HFFc6 (cell line): ENCODE measurements at regions not wholly inside any gene's neighbourhood (a gene's known extent, or its start where the extent isn't known, plus 50 kb on each side); places are given as distances from the start of the nearest gene placed in this dataset.

Experiments used
- DNase-seq: peaks from one replicate; pipeline ENCODE4 v3.0.0-alpha.2; 2018
- H3K27ac Mint-ChIP-seq: 2 replicates; pipeline ENCODE4 v1.8.0; 2020; ENCODE audit warnings: mild to moderate bottlenecking, mixed read lengths
- H3K27me3 Mint-ChIP-seq: 2 replicates; pipeline ENCODE4 v1.8.0; 2021; ENCODE audit warnings: mild to moderate bottlenecking, moderate library complexity, mixed read lengths; ENCODE audit not compliant: insufficient read depth
- H3K36me3 Mint-ChIP-seq: 2 replicates; pipeline ENCODE4 v1.8.0; 2021; ENCODE audit warnings: low read depth, mixed read lengths
- H3K4me1 Mint-ChIP-seq: 2 replicates; pipeline ENCODE4 v1.8.0; 2020; ENCODE audit warnings: low read depth, mixed read lengths
- H3K4me3 Mint-ChIP-seq: 2 replicates; pipeline ENCODE4 v1.8.0; 2020; ENCODE audit warnings: mild to moderate bottlenecking, moderate library complexity, mixed read lengths
- H3K9me3 Mint-ChIP-seq: 2 replicates; pipeline ENCODE4 v1.8.0; 2020; ENCODE audit warnings: mild to moderate bottlenecking, mixed read lengths
- TF ChIP-seq, protein P1 (sequence below): fragments of 200-600 bp; sonication (generic); IDR thresholded peaks from 2 replicates; pipeline ENCODE4 v1.5.0; 2021; ENCODE audit warnings: antibody characterized with exemption, mild to moderate bottlenecking

DNA sequence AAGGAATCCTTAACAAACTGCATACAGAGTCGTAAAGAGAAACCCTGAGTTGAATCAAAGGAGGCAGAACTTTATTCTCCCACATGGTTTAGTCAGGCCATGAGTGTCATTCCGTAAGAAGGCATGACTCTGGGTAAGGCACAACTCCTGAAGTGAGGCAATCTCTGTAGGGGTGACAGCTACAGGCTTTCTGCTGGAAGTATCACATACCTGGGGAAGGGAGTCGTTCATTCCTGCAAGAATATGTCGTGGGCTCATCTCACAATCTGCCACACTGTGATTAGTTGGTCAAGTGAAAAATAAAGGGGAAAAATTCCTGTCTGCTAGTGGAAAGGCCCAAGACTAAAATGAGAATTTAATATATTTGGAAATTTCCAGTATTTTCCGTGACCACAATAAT is 392.6 kb downstream of the POM121L12 start:
- TF ChIP-seq, protein P1, sequence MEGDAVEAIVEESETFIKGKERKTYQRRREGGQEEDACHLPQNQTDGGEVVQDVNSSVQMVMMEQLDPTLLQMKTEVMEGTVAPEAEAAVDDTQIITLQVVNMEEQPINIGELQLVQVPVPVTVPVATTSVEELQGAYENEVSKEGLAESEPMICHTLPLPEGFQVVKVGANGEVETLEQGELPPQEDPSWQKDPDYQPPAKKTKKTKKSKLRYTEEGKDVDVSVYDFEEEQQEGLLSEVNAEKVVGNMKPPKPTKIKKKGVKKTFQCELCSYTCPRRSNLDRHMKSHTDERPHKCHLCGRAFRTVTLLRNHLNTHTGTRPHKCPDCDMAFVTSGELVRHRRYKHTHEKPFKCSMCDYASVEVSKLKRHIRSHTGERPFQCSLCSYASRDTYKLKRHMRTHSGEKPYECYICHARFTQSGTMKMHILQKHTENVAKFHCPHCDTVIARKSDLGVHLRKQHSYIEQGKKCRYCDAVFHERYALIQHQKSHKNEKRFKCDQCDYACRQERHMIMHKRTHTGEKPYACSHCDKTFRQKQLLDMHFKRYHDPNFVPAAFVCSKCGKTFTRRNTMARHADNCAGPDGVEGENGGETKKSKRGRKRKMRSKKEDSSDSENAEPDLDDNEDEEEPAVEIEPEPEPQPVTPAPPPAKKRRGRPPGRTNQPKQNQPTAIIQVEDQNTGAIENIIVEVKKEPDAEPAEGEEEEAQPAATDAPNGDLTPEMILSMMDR: no peak
- H3K27me3 Mint-ChIP-seq: no peaks in the 10 kb centered on the region; the same call in 1 of the 2 replicates
- H3K27ac Mint-ChIP-seq: no peak overlapping the region
- no peak overlapping the region for H3K4me3 Mint-ChIP-seq
- H3K9me3 Mint-ChIP-seq: peaks cover 21% of the 10 kb centered on the region
- no peaks in the 10 kb centered on the region for H3K4me1 Mint-ChIP-seq
- H3K36me3 Mint-ChIP-seq: no peaks in the 10 kb centered on the region
- no peak for DNase-seq

DNA sequence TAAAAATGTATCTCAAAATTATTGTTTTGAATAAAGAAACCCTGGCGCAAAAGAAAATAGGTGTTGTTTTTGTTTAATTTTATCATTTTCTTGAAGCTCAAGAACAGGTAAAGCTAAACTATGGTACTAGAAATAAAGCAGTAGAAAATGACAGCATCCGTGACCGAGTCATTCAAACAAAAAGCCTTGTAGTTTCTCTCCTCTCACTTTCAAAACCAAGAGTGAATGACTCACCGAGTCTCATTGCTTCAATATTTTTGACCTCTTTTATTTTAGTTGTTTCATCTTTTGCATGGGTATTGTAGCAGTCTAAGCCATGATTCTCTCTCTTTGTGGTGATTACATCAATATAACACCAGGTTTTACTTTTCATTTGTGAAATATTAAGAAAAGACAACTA is 396.5 kb downstream of the POM121L12 start:
- H3K27me3 Mint-ChIP-seq: no peaks in the 10 kb centered on the region
- TF ChIP-seq, protein P1: no peak
- H3K36me3 Mint-ChIP-seq: no peaks in the 10 kb centered on the region
- peaks cover 11% of the 10 kb centered on the region for H3K9me3 Mint-ChIP-seq
- no peak for DNase-seq
- H3K4me1 Mint-ChIP-seq: no peaks in the 10 kb centered on the region
- H3K27ac Mint-ChIP-seq: no peak overlapping the region
- H3K4me3 Mint-ChIP-seq: no peak overlapping the region

DNA sequence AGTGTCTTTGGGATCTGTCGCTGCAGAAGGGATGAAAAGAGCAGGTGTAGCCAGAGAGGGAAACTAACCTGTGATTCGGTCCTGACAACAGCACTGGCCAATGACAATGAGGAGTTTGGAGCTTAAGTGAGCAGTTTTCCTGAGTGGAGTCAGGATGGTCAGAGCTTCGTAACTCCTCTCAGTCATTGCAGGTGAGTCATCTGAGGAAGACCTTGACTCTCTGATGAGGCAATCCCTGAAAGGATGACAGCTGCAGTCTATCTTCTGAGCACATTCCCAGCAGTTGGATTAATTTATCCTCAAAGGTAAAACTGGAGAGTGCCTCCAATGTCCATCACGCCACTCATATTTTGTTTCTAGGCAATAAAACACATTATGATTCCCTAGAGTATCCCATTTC is 401.9 kb downstream of the POM121L12 start:
- no peak overlapping the region for H3K4me3 Mint-ChIP-seq
- H3K9me3 Mint-ChIP-seq: peaks cover 8% of the 10 kb centered on the region; the same call in 1 of the 2 replicates
- no peak overlapping the region for H3K27ac Mint-ChIP-seq
- no peak for DNase-seq
- TF ChIP-seq, protein P1: no peak
- no peaks in the 10 kb centered on the region for H3K4me1 Mint-ChIP-seq
- H3K27me3 Mint-ChIP-seq: no peaks in the 10 kb centered on the region
- H3K36me3 Mint-ChIP-seq: no peaks in the 10 kb centered on the region

DNA sequence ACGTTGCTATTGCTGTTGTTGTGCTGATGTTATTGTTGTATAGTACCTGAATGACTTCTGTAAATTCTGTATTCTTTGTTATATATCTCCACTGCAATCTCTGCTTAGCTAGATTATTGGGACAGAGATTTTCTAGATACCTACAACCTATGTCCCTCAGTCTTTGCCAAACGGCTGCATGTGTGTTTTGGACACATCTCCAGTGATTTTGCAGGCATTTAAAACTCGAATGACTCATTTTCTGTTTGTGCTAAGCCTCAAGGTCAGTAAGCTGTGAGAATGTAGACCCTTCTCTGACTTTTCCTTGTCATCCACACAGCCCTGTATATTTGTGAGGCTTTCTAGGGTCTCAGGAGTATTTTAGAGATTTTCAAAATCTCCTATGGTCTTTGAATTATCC is 410.7 kb downstream of the POM121L12 start:
- Mint-ChIP-seq H3K9me3 (peaks cover 13% of the 10 kb centered on the region), H3K36me3 (no peaks in the 10 kb centered on the region), H3K27me3 (no peaks in the 10 kb centered on the region), H3K4me3 (no peak overlapping the region), H3K4me1 (no peaks in the 10 kb centered on the region), H3K27ac (no peak overlapping the region)
- TF ChIP-seq, protein P1: no peak
- DNase-seq: no peak

DNA sequence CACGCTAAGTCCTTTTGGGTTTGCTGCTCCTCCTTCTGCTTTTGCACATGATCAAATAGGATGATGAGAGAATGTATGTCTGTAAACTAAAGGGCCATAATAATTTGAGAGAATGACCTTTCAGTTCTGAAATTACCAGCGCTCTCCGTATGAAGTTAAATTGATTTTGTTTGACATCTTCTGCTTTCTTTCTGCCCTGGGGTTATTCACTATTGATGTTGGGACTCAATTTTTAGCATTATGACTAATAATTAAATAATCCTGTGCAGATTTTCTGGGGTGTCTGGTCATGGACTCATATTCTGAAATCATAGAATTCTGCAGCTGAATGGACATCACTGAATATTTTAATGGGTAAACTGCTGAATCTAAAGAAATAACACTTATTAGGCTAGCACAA is 423.2 kb downstream of the POM121L12 start:
- Mint-ChIP-seq H3K4me1 (no peaks in the 10 kb centered on the region), H3K27me3 (no peaks in the 10 kb centered on the region; the same call in 1 of the 2 replicates), H3K27ac (no peak overlapping the region), H3K36me3 (no peaks in the 10 kb centered on the region), H3K4me3 (no peak overlapping the region), H3K9me3 (peaks cover 11% of the 10 kb centered on the region)
- no peak for DNase-seq
- TF ChIP-seq, protein P1: no peak

DNA sequence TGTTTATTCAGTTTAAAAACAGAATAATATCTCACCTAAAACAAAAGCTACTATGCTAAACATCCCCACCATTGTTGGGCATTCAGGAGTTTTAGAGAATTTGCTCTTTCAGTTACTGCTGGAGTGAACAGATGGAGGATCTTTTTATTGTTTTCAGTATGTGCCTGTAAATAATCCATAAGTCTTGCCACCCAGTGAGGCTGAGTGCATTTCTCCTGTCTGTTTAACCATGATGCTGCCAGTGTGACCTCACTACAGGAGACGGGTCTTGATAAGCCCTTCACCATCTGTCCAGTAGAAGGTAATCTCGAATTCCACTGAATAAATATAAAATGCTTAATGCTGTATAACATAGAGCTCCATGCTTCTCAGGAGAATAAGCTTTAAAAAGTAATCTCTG is 430.9 kb downstream of the POM121L12 start:
- TF ChIP-seq, protein P1: no peak
- Mint-ChIP-seq H3K36me3 (no peaks in the 10 kb centered on the region), H3K4me1 (no peaks in the 10 kb centered on the region), H3K27me3 (no peaks in the 10 kb centered on the region; the same call in 1 of the 2 replicates), H3K27ac (no peak overlapping the region), H3K9me3 (peaks cover 29% of the 10 kb centered on the region), H3K4me3 (no peak overlapping the region)
- no peak for DNase-seq
